Ovary (tissue), 7 donors: ENCODE measurements at regions not wholly inside any gene's neighbourhood (a gene's known extent, or its start where the extent isn't known, plus 50 kb on each side); places are given as distances from the start of the nearest gene placed in this dataset.

ENCODE experiments used
- DNase-seq, 5 donors: peaks; one replicate each; pipeline ENCODE4 v3.0.0-alpha.2; 2019 to 2020
- H3K27ac ChIP-seq, 2 donors: fragments of 200-600 bp; one replicate each; pipeline versions ENCODE4 v1.5.1 to v1.8.0; 2019 to 2022
- H3K27me3 ChIP-seq: fragments of 200-600 bp; one replicate; pipeline ENCODE4 v1.8.0; 2022
- H3K36me3 ChIP-seq: fragments of 200-600 bp; sonication (generic); one replicate; pipeline ENCODE4 v1.5.1; 2019
- H3K4me1 ChIP-seq: one replicate; pipeline ENCODE4 v1.8.1; 2013; ENCODE audit warnings: mild to moderate bottlenecking, moderate library complexity; ENCODE audit not compliant: insufficient read depth
- H3K4me3 ChIP-seq: fragments of 200-600 bp; sonication (generic); one replicate; pipeline ENCODE4 v1.5.1; 2017
- H3K9me3 ChIP-seq, 2 donors: fragments of 200-600 bp in 1 of 2; sonication (generic) in 1 of 2; one replicate each; pipeline versions ENCODE4 v1.5.1 to v1.8.1; 2013 to 2019; ENCODE audit warnings: mild to moderate bottlenecking in 1 of 2, moderate library complexity in 1 of 2
- EP300 ChIP-seq: sonication (generic); formaldehyde crosslinking; IDR thresholded peaks from one replicate; pipeline ENCODE4 v1.6.1; 2017; ENCODE audit warnings: antibody characterized with exemption
- POLR2A ChIP-seq: fragments of 450-650 bp; IDR thresholded peaks from one replicate; pipeline ENCODE4 v1.6.1; 2017; ENCODE audit warnings: antibody characterized with exemption, mild to moderate bottlenecking, moderate library complexity
- WGBS, 3 donors: extraction: QIAGEN DNeasy Blood & Tissue Kit in 1 of 3; methylation state at CpG; one replicate each; pipeline versions ENCODE4 v1.1.5 to v1.1.7; 2013 to 2017; 5-methylcytosine and 5-hydroxymethylcytosine counted together
- intact Hi-C, 4 donors: fragments of 100-400 bp; cut with DNase I; formaldehyde crosslinking; loops; one replicate each; pipeline versions ENCODE4 v1.11.0 to v1.15.1; 2022 to 2023
- TF ChIP-seq, protein P1 (sequence below), 3 donors: fragments of 450-650 bp in 2 of 3; fragments of 200-600 bp in 1 of 3; IDR thresholded peaks; one replicate each; pipeline versions ENCODE4 v1.5.1 to v1.8.0; 2016 to 2022; ENCODE audit warnings: antibody characterized with exemption in 3 of 3, mild to moderate bottlenecking in 1 of 3
- donor health status: DM: no; HTN: no; CAD: no; lungs with moderate emphysema.
- donor health status: DM: no; HTN: no; CAD: no.
- donor health status: Bipolar disorder and iron deficiency.
- donor health status: DM: no; HTN: no; CAD: no.
- donor health status: DM: yes; HTN: yes; CAD: no.

- Histone ChIP-seq H3K27ac (no peak overlapping the region), H3K36me3 (no peaks in the 10 kb centered on the region), H3K27me3 (no peaks in the 10 kb centered on the region), H3K9me3 (no peaks in the 10 kb centered on the region), H3K4me1 (no peaks in the 10 kb centered on the region), H3K4me3 (no peak overlapping the region)
- TF ChIP-seq EP300 (no peak), POLR2A (no peak)
- TF ChIP-seq, protein P1, sequence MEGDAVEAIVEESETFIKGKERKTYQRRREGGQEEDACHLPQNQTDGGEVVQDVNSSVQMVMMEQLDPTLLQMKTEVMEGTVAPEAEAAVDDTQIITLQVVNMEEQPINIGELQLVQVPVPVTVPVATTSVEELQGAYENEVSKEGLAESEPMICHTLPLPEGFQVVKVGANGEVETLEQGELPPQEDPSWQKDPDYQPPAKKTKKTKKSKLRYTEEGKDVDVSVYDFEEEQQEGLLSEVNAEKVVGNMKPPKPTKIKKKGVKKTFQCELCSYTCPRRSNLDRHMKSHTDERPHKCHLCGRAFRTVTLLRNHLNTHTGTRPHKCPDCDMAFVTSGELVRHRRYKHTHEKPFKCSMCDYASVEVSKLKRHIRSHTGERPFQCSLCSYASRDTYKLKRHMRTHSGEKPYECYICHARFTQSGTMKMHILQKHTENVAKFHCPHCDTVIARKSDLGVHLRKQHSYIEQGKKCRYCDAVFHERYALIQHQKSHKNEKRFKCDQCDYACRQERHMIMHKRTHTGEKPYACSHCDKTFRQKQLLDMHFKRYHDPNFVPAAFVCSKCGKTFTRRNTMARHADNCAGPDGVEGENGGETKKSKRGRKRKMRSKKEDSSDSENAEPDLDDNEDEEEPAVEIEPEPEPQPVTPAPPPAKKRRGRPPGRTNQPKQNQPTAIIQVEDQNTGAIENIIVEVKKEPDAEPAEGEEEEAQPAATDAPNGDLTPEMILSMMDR (IDR thresholded peaks at IDR 0.05), result no peak
- 68 to 81% (median 72%) methylated on average over 3 to 4 of the region's 4 CpGs for WGBS, 3 donors
- intact Hi-C loops, result no loop called here
- DNase-seq, result no peak
Measured at GRCh38 chr7:70913924-70914323, 218.0 kb upstream of the GALNT17 start.

- Histone ChIP-seq H3K4me3 (no peak overlapping the region), H3K27me3 (no peaks in the 10 kb centered on the region), H3K4me1 (no peaks in the 10 kb centered on the region), H3K36me3 (no peaks in the 10 kb centered on the region), H3K27ac (no peak overlapping the region), H3K9me3 (no peaks in the 10 kb centered on the region)
- no peak for DNase-seq
- intact Hi-C loops, result no loop called here
- WGBS, 3 donors, result 45 to 57% (median 47%) methylated on average over 2 of the region's 2 CpGs
- no peak for TF ChIP-seq POLR2A
- TF ChIP-seq, protein P1 (IDR thresholded peaks at IDR 0.05), result no peak
- TF ChIP-seq EP300, result no peak
Measured at GRCh38 chr7:70915067-70915466, 216.9 kb upstream of the GALNT17 start.

GRCh38 chr7:70919481-70920073 is 212.4 kb upstream of the GALNT17 start:
- Histone ChIP-seq H3K27me3 (no peaks in the 10 kb centered on the region), H3K4me1 (no peaks in the 10 kb centered on the region), H3K27ac (no peak overlapping the region), H3K36me3 (no peaks in the 10 kb centered on the region), H3K9me3 (no peaks in the 10 kb centered on the region), H3K4me3 (no peak overlapping the region)
- WGBS, 3 donors, result 55 to 68% (median 58%) methylated on average over 4 of the region's 4 CpGs
- TF ChIP-seq POLR2A (no peak), EP300 (no peak)
- TF ChIP-seq, protein P1 (IDR thresholded peaks at IDR 0.05), result no peak
- no peak for DNase-seq
- intact Hi-C loops, result no loop called here

DNA sequence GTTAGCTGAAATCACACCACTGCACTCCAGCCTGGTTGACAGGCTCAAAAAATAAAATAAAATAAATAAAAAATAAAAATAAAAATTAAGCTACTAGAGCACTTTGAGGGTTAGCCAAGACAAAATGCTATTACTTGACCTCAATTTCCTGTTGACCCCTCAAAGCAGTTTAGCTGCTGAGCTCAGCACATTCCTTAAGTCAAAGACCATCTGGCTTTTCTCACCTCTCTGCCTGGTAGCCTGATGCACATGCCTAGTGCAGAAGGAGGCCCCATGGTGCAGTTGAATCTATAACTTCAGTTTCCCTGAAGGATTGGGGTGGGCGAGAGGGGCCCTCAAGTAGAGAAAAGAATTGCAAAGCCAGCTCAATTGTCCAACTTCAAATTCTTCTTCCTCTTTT is 211.1 kb upstream of the GALNT17 start:
- TF ChIP-seq EP300, result no peak
- TF ChIP-seq POLR2A, result no peak
- TF ChIP-seq, protein P1 (IDR thresholded peaks at IDR 0.05), result no peak
- no peaks in the 10 kb centered on the region for H3K36me3 ChIP-seq
- no peak for DNase-seq
- no peaks in the 10 kb centered on the region for H3K9me3 ChIP-seq
- no peaks in the 10 kb centered on the region for H3K4me1 ChIP-seq
- no peaks in the 10 kb centered on the region for H3K27me3 ChIP-seq
- no peak overlapping the region for H3K4me3 ChIP-seq
- intact Hi-C loops, result no loop called here
- WGBS, 3 donors, result 81 to 89% (median 88%) methylated on average over 1 of the region's 1 CpG
- no peak overlapping the region for H3K27ac ChIP-seq
